Lower lobe of right lung (tissue), 2 donors: ENCODE measurements at regions not wholly inside any gene's neighbourhood (a gene's known extent, or its start where the extent isn't known, plus 50 kb on each side); places are given as distances from the start of the nearest gene placed in this dataset.

Experiments
- ATAC-seq, 2 donors: fragments of 200-7000 bp; cut with Tn5 transposase; one replicate each; pipeline ENCODE4 v1.9.1; 2020 to 2022; ENCODE audit warnings: mild to moderate bottlenecking in 2 of 2, moderate library complexity in 2 of 2
- DNase-seq: peaks from one replicate; pipeline ENCODE4 v3.0.0-alpha.2; 2020
- H3K27ac ChIP-seq: fragments of 200-600 bp; one replicate; pipeline ENCODE4 v1.8.0; 2022
- H3K27me3 ChIP-seq: fragments of 200-600 bp; one replicate; pipeline ENCODE4 v1.8.0; 2022; ENCODE audit warnings: low read depth
- H3K36me3 ChIP-seq: fragments of 200-600 bp; one replicate; pipeline ENCODE4 v1.8.0; 2022; ENCODE audit warnings: mild to moderate bottlenecking
- H3K4me1 ChIP-seq: fragments of 200-600 bp; one replicate; pipeline ENCODE4 v1.8.0; 2022
- H3K4me3 ChIP-seq: fragments of 200-600 bp; one replicate; pipeline ENCODE4 v1.8.0; 2022; ENCODE audit warnings: mild to moderate bottlenecking
- H3K9me3 ChIP-seq: fragments of 200-600 bp; one replicate; pipeline ENCODE4 v1.8.0; 2022
- intact Hi-C: fragments of 100-400 bp; cut with DNase I; formaldehyde crosslinking; loops from one replicate; pipeline ENCODE4 v1.11.0; 2022
- TF ChIP-seq, protein P1 (sequence below): fragments of 200-600 bp; IDR thresholded peaks from one replicate; pipeline ENCODE4 v1.8.0; 2022; ENCODE audit warnings: antibody characterized with exemption, mild to moderate bottlenecking
- donor health status: DM: no; HTN: yes; CAD: no; lungs with severe emphysema.

DNA sequence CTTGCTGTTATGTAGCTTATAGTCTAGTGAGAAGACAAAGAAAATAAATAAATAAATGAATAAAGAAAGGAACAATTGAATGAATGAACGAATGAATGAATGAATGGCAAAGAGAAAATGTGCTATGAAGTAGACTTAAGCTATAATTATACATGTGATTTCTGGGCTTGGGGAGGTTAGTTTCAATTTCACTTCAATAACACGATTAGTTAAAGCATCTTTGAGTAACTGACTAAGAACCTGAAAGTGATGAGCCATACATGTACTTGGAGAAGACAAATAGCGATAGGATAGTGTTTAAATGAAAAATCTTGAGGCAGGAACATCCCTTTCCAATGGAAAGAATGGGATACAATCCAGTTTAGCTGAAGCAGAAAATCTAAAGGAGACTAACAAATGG is 593.1 kb upstream of the LRRTM4 start:
- intact Hi-C loops: no loop called here
- Histone ChIP-seq H3K4me1 (no peaks in the 10 kb centered on the region), H3K36me3 (no peaks in the 10 kb centered on the region), H3K27me3 (no peaks in the 10 kb centered on the region), H3K9me3 (no peaks in the 10 kb centered on the region), H3K27ac (no peak overlapping the region), H3K4me3 (no peak overlapping the region)
- TF ChIP-seq, protein P1, sequence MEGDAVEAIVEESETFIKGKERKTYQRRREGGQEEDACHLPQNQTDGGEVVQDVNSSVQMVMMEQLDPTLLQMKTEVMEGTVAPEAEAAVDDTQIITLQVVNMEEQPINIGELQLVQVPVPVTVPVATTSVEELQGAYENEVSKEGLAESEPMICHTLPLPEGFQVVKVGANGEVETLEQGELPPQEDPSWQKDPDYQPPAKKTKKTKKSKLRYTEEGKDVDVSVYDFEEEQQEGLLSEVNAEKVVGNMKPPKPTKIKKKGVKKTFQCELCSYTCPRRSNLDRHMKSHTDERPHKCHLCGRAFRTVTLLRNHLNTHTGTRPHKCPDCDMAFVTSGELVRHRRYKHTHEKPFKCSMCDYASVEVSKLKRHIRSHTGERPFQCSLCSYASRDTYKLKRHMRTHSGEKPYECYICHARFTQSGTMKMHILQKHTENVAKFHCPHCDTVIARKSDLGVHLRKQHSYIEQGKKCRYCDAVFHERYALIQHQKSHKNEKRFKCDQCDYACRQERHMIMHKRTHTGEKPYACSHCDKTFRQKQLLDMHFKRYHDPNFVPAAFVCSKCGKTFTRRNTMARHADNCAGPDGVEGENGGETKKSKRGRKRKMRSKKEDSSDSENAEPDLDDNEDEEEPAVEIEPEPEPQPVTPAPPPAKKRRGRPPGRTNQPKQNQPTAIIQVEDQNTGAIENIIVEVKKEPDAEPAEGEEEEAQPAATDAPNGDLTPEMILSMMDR: no peak
- DNase-seq: no peak
- ATAC-seq: no peak

DNA sequence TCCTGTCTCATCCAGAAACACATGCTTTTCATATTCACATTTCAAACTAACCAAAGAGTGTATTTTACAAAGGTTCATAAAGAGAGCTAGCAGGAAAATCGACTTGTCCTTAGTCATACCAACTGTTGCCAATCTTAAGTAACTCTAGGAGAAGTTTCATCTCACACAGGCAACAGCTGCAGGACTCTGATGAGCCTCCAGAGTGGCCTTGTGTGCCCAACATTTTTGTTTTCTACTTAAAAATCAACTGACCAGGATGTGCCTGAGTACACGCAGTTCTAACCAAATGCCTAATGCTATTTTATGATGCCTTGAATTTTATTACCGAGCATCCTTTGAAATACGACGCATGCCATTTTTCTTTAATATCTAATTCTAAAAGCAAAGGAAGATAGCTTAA is 595.9 kb upstream of the LRRTM4 start:
- DNase-seq (no peak), ATAC-seq (no peak)
- no peaks in the 10 kb centered on the region for H3K36me3 ChIP-seq
- intact Hi-C loops: no loop called here
- TF ChIP-seq, protein P1: no peak
- H3K4me1 ChIP-seq: no peaks in the 10 kb centered on the region
- no peaks in the 10 kb centered on the region for H3K27me3 ChIP-seq
- no peaks in the 10 kb centered on the region for H3K9me3 ChIP-seq
- no peak overlapping the region for H3K27ac ChIP-seq
- no peak overlapping the region for H3K4me3 ChIP-seq

DNA sequence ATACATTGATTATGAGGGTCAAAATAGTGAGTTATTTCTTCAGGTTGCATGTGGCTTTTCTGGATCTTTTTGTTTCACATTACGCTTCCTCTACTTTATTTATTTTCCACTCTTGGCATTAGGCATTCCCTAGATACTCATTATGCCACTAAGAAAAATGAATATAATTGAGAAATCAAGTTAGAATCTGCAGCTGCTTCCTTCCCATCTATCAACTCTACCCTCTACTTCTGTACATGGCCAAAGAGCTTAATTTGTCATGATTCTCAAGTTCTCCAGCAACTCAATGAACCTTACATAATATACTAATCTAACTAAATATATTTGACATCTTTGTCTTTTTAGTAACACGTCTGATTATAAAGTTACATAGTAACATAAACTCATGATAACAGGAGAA is 598.1 kb upstream of the LRRTM4 start:
- ATAC-seq (no peak), DNase-seq (no peak)
- Histone ChIP-seq H3K27me3 (no peaks in the 10 kb centered on the region), H3K9me3 (no peaks in the 10 kb centered on the region), H3K4me1 (no peaks in the 10 kb centered on the region), H3K4me3 (no peak overlapping the region), H3K27ac (no peak overlapping the region), H3K36me3 (no peaks in the 10 kb centered on the region)
- intact Hi-C loops: no loop called here
- TF ChIP-seq, protein P1: no peak

DNA sequence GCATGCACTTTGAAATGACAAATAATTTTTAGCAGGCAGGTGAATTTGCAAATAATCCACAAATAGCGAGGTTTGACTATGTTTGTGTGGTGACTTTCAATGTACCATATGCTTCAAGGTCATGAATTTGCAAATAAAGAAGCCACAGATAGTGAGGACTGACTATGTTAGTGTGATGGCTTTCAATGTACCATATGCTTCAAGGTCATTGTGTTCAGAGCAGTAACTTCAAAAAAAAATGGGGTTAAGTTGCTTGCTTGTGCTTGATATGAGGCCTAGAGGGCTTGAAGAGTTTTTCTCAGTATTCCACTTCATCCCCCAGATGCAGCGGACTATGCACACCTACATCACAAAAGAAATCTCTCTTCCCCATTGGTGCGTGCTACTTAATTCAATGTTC is 602.9 kb upstream of the LRRTM4 start:
- no peak overlapping the region for H3K27ac ChIP-seq
- H3K27me3 ChIP-seq: no peaks in the 10 kb centered on the region
- ATAC-seq (no peak), DNase-seq (no peak)
- H3K36me3 ChIP-seq: no peaks in the 10 kb centered on the region
- TF ChIP-seq, protein P1: no peak
- H3K9me3 ChIP-seq: no peaks in the 10 kb centered on the region
- intact Hi-C loops: no loop called here
- H3K4me1 ChIP-seq: no peaks in the 10 kb centered on the region
- H3K4me3 ChIP-seq: no peak overlapping the region

DNA sequence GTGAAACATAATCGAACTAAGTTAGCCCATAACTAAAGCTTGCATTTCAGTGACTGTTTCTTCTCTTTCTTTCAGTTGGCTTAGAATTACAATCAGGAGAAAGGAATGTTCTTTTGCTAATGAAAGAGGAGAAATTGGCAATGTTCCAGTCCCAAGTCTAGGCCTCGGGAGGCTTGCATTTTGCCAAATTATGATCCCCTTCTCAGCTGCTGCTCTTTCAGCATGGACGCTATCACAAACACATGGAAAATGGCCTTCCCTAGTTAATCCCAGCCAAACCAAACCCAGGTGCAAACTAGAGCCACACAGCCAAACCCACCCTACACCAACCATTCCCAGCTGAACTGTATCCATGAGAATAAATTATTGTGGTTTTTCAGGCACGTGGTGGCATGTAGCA is 605.2 kb upstream of the LRRTM4 start:
- Histone ChIP-seq H3K4me1 (no peaks in the 10 kb centered on the region), H3K9me3 (no peaks in the 10 kb centered on the region)

More for the DNA sequence above, 605.2 kb upstream of the LRRTM4 start:
- Histone ChIP-seq H3K27me3 (no peaks in the 10 kb centered on the region), H3K4me3 (no peak overlapping the region), H3K27ac (no peak overlapping the region), H3K36me3 (no peaks in the 10 kb centered on the region)
- ATAC-seq (no peak), DNase-seq (no peak)
- TF ChIP-seq, protein P1: no peak
- intact Hi-C loops: no loop called here
